Uterus (tissue), 3 donors: ENCODE measurements at regions not wholly inside any gene's neighbourhood (a gene's known extent, or its start where the extent isn't known, plus 50 kb on each side); places are given as distances from the start of the nearest gene placed in this dataset.

Experiments used
- DNase-seq, 2 donors: peaks; one replicate each; pipeline ENCODE4 v3.0.0-alpha.2; 2019 to 2020
- H3K27ac ChIP-seq, 2 donors: fragments of 200-600 bp; sonication (generic); 1 replicate in 1 of 2; 2 replicates in 1 of 2; pipeline ENCODE4 v1.5.1; 2016 to 2018
- H3K27me3 ChIP-seq, 2 donors: fragments of 200-600 bp; sonication (generic); one replicate each; pipeline ENCODE4 v1.5.1; 2018 to 2019; ENCODE audit warnings: control low read depth in 1 of 2
- H3K36me3 ChIP-seq, 2 donors: fragments of 200-600 bp; sonication (generic); one replicate each; pipeline ENCODE4 v1.5.1; 2019; ENCODE audit warnings: control low read depth in 1 of 2
- H3K4me1 ChIP-seq, 2 donors: fragments of 200-600 bp; sonication (generic); one replicate each; pipeline ENCODE4 v1.5.1; 2018 to 2019; ENCODE audit warnings: control low read depth in 1 of 2
- H3K4me3 ChIP-seq, 2 donors: fragments of 200-600 bp; sonication (generic); 1 replicate in 1 of 2; 2 replicates in 1 of 2; pipeline ENCODE4 v1.5.1; 2018 to 2019; ENCODE audit warnings: mild to moderate bottlenecking in 1 of 2
- H3K9me3 ChIP-seq, 2 donors: fragments of 200-600 bp; sonication (generic); one replicate each; pipeline ENCODE4 v1.5.1; 2019; ENCODE audit warnings: control low read depth in 1 of 2
- POLR2A ChIP-seq, 2 donors: fragments of 450-650 bp; IDR thresholded peaks; one replicate each; pipeline ENCODE4 v1.6.1; 2016; ENCODE audit warnings: antibody characterized with exemption in 2 of 2, mild to moderate bottlenecking in 1 of 2, moderate library complexity in 1 of 2
- intact Hi-C: fragments of 100-400 bp; cut with DNase I; formaldehyde crosslinking; loops from one replicate; pipeline ENCODE4 v1.15.1; 2023; ENCODE audit warnings: low total_unique reads
- TF ChIP-seq, protein P1 (sequence below), 4 experiments: fragments of 200-600 bp in 2 of 4; fragments of 450-650 bp in 2 of 4; sonication (generic) in 2 of 4; IDR thresholded peaks; one replicate each; pipeline ENCODE4 v1.5.1; 2016 to 2019; ENCODE audit warnings: antibody characterized with exemption in 4 of 4, mild to moderate bottlenecking in 2 of 4, moderate library complexity in 1 of 4
- donor health status: DM: yes; HTN: yes; CAD: no.

DNA sequence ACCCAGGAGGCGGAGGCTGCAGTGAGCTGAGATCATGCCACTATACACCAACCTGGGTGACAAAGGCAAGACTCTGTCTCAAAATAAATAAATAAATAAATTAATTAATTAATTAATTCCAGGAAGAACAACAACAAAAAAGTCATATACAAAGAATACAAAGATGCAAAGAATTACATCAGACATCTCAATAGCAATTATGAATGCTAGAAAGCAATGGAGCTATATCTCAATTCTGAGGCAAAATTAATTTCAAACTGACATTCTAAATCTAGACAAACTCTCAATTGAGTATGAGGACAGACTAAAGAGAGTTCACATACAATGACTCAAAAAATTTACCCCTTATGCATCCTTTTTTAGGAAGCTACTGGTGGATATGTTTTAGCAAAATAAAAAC is 69.6 kb upstream of the CTNNB1 start:
- Histone ChIP-seq H3K9me3 (peaks cover 0 to 8% of the 10 kb centered on the region in 2 donors), H3K27ac (no peak overlapping the region), H3K36me3 (no peaks in the 10 kb centered on the region), H3K4me1 (no peaks in the 10 kb centered on the region), H3K4me3 (no peak overlapping the region), H3K27me3 (no peaks in the 10 kb centered on the region)
- intact Hi-C loops: no loop called here
- DNase-seq: no peak
- TF ChIP-seq, protein P1, sequence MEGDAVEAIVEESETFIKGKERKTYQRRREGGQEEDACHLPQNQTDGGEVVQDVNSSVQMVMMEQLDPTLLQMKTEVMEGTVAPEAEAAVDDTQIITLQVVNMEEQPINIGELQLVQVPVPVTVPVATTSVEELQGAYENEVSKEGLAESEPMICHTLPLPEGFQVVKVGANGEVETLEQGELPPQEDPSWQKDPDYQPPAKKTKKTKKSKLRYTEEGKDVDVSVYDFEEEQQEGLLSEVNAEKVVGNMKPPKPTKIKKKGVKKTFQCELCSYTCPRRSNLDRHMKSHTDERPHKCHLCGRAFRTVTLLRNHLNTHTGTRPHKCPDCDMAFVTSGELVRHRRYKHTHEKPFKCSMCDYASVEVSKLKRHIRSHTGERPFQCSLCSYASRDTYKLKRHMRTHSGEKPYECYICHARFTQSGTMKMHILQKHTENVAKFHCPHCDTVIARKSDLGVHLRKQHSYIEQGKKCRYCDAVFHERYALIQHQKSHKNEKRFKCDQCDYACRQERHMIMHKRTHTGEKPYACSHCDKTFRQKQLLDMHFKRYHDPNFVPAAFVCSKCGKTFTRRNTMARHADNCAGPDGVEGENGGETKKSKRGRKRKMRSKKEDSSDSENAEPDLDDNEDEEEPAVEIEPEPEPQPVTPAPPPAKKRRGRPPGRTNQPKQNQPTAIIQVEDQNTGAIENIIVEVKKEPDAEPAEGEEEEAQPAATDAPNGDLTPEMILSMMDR (IDR thresholded peaks at IDR 0.05): no peak
- no peak for TF ChIP-seq POLR2A (IDR thresholded peaks at IDR 0.05)

GRCh38 chr3:41131224-41131623 is 68.1 kb upstream of the CTNNB1 start:
- no peak for DNase-seq
- Histone ChIP-seq H3K27me3 (no peaks in the 10 kb centered on the region), H3K4me3 (no peak overlapping the region), H3K27ac (no peak overlapping the region), H3K9me3 (peaks cover 0 to 8% of the 10 kb centered on the region in 2 donors), H3K4me1 (no peaks in the 10 kb centered on the region), H3K36me3 (no peaks in the 10 kb centered on the region)
- intact Hi-C loops: no loop called here
- TF ChIP-seq POLR2A (IDR thresholded peaks at IDR 0.05): no peak
- TF ChIP-seq, protein P1 (IDR thresholded peaks at IDR 0.05): no peak

DNA sequence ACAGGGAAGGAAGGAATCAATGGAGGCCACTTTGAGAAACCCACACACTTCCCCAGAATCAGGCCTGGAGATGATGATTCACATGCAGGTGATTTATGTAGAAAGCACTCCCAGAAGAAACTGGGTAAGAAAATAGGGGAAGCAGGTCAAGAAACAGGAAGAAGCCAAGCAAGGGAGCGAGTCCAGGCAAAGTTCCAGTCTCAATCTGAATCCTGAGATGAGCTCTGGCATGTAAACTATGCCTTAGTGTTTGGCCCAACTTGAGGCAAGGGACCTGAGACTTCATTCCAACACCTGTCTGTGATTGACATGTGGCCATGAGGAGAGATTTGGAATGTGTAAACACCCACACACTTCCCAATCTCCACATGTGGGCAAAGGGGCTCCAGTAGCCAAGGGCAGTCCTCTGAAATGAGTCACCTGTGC is 61.6 kb upstream of the CTNNB1 start:
- H3K36me3 ChIP-seq: no peaks in the 10 kb centered on the region
- H3K9me3 ChIP-seq: no peaks in the 10 kb centered on the region
- no peak overlapping the region for H3K27ac ChIP-seq
- intact Hi-C loops: no loop called here
- DNase-seq: no peak
- no peaks in the 10 kb centered on the region for H3K27me3 ChIP-seq
- no peaks in the 10 kb centered on the region for H3K4me1 ChIP-seq
- no peak overlapping the region for H3K4me3 ChIP-seq
- no peak for TF ChIP-seq POLR2A (IDR thresholded peaks at IDR 0.05)
- TF ChIP-seq, protein P1 (IDR thresholded peaks at IDR 0.05): no peak

DNA sequence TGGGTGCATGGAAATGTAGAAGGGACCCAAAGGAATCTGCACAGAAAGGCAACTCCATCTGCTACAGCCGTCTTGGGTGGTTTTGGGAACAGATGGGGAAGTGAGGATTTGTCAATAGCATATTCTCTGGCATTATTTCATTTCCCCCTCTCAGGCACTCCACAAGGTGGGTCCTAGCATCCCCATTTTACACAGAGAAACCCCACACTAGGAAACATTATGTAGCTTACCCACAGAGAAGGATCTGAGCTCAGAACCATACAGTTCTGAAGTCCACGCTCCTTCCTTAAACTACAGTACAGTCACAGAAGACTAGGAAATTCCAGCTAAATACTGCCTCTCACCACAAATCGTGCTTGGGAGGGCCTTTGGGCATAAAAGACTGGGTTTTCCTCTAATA is 61.2 kb upstream of the CTNNB1 start:
- DNase-seq: no peak
- Histone ChIP-seq H3K9me3 (no peaks in the 10 kb centered on the region), H3K27ac (no peak overlapping the region), H3K36me3 (no peaks in the 10 kb centered on the region), H3K4me1 (no peaks in the 10 kb centered on the region), H3K27me3 (no peaks in the 10 kb centered on the region), H3K4me3 (no peak overlapping the region)
- intact Hi-C loops: no loop called here
- TF ChIP-seq POLR2A (IDR thresholded peaks at IDR 0.05): no peak
- TF ChIP-seq, protein P1 (IDR thresholded peaks at IDR 0.05): no peak

GRCh38 chr3:41138601-41139000 is 60.7 kb upstream of the CTNNB1 start:
- DNase-seq: no peak
- no peaks in the 10 kb centered on the region for H3K36me3 ChIP-seq
- H3K4me3 ChIP-seq: no peak overlapping the region
- TF ChIP-seq POLR2A (IDR thresholded peaks at IDR 0.05): no peak
- TF ChIP-seq, protein P1 (IDR thresholded peaks at IDR 0.05): no peak
- no peaks in the 10 kb centered on the region for H3K27me3 ChIP-seq
- H3K9me3 ChIP-seq: no peaks in the 10 kb centered on the region
- H3K27ac ChIP-seq: no peak overlapping the region
- intact Hi-C loops: no loop called here
- H3K4me1 ChIP-seq: no peaks in the 10 kb centered on the region
